Thoracic aorta (tissue), 2 donors: ENCODE measurements at regions not wholly inside any gene's neighbourhood (a gene's known extent, or its start where the extent isn't known, plus 50 kb on each side); places are given as distances from the start of the nearest gene placed in this dataset.
A peak's percentile ranks its signal among the peaks of the same experiment; 100 is the strongest.
"Not testable (repeated sequence)": the region's sequence is repeated elsewhere in the genome, so short reads cannot be mapped to it uniquely, and the experiment has no call there.

Experiments used
- ATAC-seq: fragments of 150-250 bp; one replicate; pipeline ENCODE4 v1.8.0; 2017; ENCODE audit warnings: low read depth; ENCODE audit not compliant: insufficient number of reproducible peaks, low FRiP score
- DNase-seq: peaks from one replicate; pipeline ENCODE4 v3.0.0-alpha.2; 2020; ENCODE audit warnings: low spot score
- H3K27ac ChIP-seq, 2 donors: fragments of 200-600 bp; sonication (generic); 1 replicate in 1 of 2; 2 replicates in 1 of 2; pipeline ENCODE4 v1.5.1; 2016; ENCODE audit warnings: mild to moderate bottlenecking in 2 of 2, moderate library complexity in 2 of 2
- H3K27me3 ChIP-seq: fragments of 200-600 bp; sonication (generic); replicated peaks from 2 replicates; pipeline ENCODE4 v1.6.0; 2016; ENCODE audit warnings: mild to moderate bottlenecking; ENCODE audit not compliant: insufficient read depth
- H3K36me3 ChIP-seq: fragments of 200-600 bp; sonication (generic); one replicate; pipeline ENCODE4 v1.5.1; 2016
- H3K4me1 ChIP-seq, 2 donors: fragments of 200-600 bp; sonication (generic); 1 replicate in 1 of 2; 2 replicates in 1 of 2; pipeline versions ENCODE4 v1.5.1 to v1.6.0; 2016; ENCODE audit warnings: low read depth in 2 of 2, mild to moderate bottlenecking in 1 of 2; ENCODE audit not compliant: control insufficient read depth in 1 of 2
- H3K4me3 ChIP-seq: fragments of 200-600 bp; sonication (generic); 2 replicates; pipeline ENCODE4 v1.5.1; 2016; ENCODE audit warnings: mild to moderate bottlenecking
- H3K9me3 ChIP-seq: fragments of 200-600 bp; sonication (generic); 2 replicates; pipeline ENCODE4 v1.5.1; 2016
- TF ChIP-seq, protein P1 (sequence below): fragments of 200-600 bp; sonication (generic); IDR thresholded peaks from one replicate; pipeline ENCODE4 v1.5.1; 2019; ENCODE audit warnings: antibody characterized with exemption

- H3K9me3 ChIP-seq = no peaks in the 10 kb centered on the region
- H3K4me3 ChIP-seq = no peak overlapping the region
- peaks cover 0 to 15% of the 10 kb centered on the region in 2 donors for H3K4me1 ChIP-seq
- no peaks in the 10 kb centered on the region for H3K36me3 ChIP-seq
- no peaks in the 10 kb centered on the region for H3K27me3 ChIP-seq
- no peak overlapping the region for H3K27ac ChIP-seq
- DNase-seq (no peak), ATAC-seq (no peak)
- TF ChIP-seq, protein P1, sequence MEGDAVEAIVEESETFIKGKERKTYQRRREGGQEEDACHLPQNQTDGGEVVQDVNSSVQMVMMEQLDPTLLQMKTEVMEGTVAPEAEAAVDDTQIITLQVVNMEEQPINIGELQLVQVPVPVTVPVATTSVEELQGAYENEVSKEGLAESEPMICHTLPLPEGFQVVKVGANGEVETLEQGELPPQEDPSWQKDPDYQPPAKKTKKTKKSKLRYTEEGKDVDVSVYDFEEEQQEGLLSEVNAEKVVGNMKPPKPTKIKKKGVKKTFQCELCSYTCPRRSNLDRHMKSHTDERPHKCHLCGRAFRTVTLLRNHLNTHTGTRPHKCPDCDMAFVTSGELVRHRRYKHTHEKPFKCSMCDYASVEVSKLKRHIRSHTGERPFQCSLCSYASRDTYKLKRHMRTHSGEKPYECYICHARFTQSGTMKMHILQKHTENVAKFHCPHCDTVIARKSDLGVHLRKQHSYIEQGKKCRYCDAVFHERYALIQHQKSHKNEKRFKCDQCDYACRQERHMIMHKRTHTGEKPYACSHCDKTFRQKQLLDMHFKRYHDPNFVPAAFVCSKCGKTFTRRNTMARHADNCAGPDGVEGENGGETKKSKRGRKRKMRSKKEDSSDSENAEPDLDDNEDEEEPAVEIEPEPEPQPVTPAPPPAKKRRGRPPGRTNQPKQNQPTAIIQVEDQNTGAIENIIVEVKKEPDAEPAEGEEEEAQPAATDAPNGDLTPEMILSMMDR = no peak
Measured at GRCh38 chr3:69688400-69688799, 50.9 kb upstream of the MITF start.

- Histone ChIP-seq H3K9me3 (no peaks in the 10 kb centered on the region), H3K36me3 (no peaks in the 10 kb centered on the region), H3K4me3 (no peak overlapping the region), H3K27ac (no peak overlapping the region), H3K4me1 (peaks cover 0 to 15% of the 10 kb centered on the region in 2 donors), H3K27me3 (no peaks in the 10 kb centered on the region)
- TF ChIP-seq, protein P1 = no peak
- ATAC-seq (no peak), DNase-seq (no peak)
Measured at GRCh38 chr3:69687641-69688040, 51.6 kb upstream of the MITF start.

DNA sequence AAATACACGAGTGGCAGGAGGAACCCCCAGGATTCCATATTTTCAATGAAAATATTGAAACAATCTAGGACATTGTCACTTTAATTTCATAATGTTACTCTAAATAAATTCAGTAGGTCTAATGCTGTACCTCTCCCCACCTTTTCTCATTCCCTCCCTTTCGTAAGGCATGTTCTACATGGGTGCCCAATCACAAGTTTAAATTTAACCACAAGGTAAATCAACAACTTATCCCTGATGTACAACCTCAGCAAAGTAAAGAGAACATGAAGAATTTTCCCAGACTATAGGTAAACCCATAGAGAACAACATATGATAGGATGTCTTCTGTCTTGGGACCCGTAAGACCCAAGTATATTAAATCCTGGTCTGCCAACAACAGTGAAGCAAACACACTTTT lies 53.2 kb upstream of the MITF start:
- Histone ChIP-seq H3K9me3 (no peaks in the 10 kb centered on the region), H3K27ac (peak overlapping the region in 1 of 2 donors; percentile 10), H3K4me3 (no peak overlapping the region), H3K36me3 (no peaks in the 10 kb centered on the region), H3K27me3 (no peaks in the 10 kb centered on the region), H3K4me1 (peaks cover 0 to 15% of the 10 kb centered on the region in 2 donors)
- TF ChIP-seq, protein P1 = no peak
- DNase-seq (no peak), ATAC-seq (no peak)

- TF ChIP-seq, protein P1 = no peak
- no peak for ATAC-seq
Measured at GRCh38 chr3:69684309-69684961, 54.8 kb upstream of the MITF start.

GRCh38 chr3:69683082-69683806 lies 56.0 kb upstream of the MITF start:
- no peak for ATAC-seq
- Histone ChIP-seq H3K27ac (no peak overlapping the region), H3K4me3 (no peak overlapping the region), H3K27me3 (no peaks in the 10 kb centered on the region), H3K4me1 (peaks cover 0 to 11% of the 10 kb centered on the region in 2 donors), H3K36me3 (no peaks in the 10 kb centered on the region), H3K9me3 (no peaks in the 10 kb centered on the region)
- no peak for DNase-seq
- TF ChIP-seq, protein P1 = no peak

More at GRCh38 chr3:69684309-69684961, 54.8 kb upstream of the MITF start:
- Histone ChIP-seq H3K27ac (no peak overlapping the region), H3K27me3 (no peaks in the 10 kb centered on the region), H3K9me3 (no peaks in the 10 kb centered on the region), H3K4me3 (no peak overlapping the region), H3K36me3 (no peaks in the 10 kb centered on the region), H3K4me1 (peaks cover 0 to 11% of the 10 kb centered on the region in 2 donors)
- no peak for DNase-seq

- H3K27ac ChIP-seq, ATAC-seq, H3K27me3 ChIP-seq, H3K9me3 ChIP-seq, H3K4me1 ChIP-seq, DNase-seq, H3K4me3 ChIP-seq, H3K36me3 ChIP-seq: not testable (repeated sequence)
Measured at GRCh38 chr3:69677456-69677855, 61.8 kb upstream of the MITF start.
